ENCODE measurements at regions not wholly inside any gene's neighbourhood (a gene's known extent, or its start where the extent isn't known, plus 50 kb on each side); places are given as distances from the start of the nearest gene placed in this dataset.

- H3K9me3 ChIP-seq = no peaks in the 10 kb centered on the region
- no peak for TF ChIP-seq CTCF (IDR thresholded peaks at IDR 0.05)
- DNase-seq = no peak
- no peak overlapping the region for H3K27ac ChIP-seq
- intact Hi-C loops (cut with DNase I; ENCODE audit: low total_unique reads) = no loop called here
- H3K36me3 ChIP-seq = no peaks in the 10 kb centered on the region
- H3K4me3 ChIP-seq = no peak overlapping the region
- peaks cover 0 to 6% (median 0%) of the 10 kb centered on the region in 4 donors for H3K4me1 ChIP-seq
- no peaks in the 10 kb centered on the region for H3K27me3 ChIP-seq
Measured at GRCh38 chr2:175577368-175577970, 396.0 kb upstream of the ATP5MC3 start.

- H3K27me3 ChIP-seq = no peaks in the 10 kb centered on the region
- H3K4me3 ChIP-seq = no peak overlapping the region
- intact Hi-C loops (cut with DNase I; ENCODE audit: low total_unique reads) = no loop called here
- no peaks in the 10 kb centered on the region for H3K36me3 ChIP-seq
- H3K9me3 ChIP-seq = no peaks in the 10 kb centered on the region
- TF ChIP-seq CTCF (IDR thresholded peaks at IDR 0.05) = no peak
- H3K4me1 ChIP-seq = no peaks in the 10 kb centered on the region
- DNase-seq = no peak
- no peak overlapping the region for H3K27ac ChIP-seq
Measured at GRCh38 chr2:175576875-175577274, 395.4 kb upstream of the ATP5MC3 start.

GRCh38 chr2:175576270-175576669 lies 394.8 kb upstream of the ATP5MC3 start:
- Histone ChIP-seq H3K4me1 (no peaks in the 10 kb centered on the region), H3K27ac (no peak overlapping the region), H3K27me3 (no peaks in the 10 kb centered on the region), H3K9me3 (no peaks in the 10 kb centered on the region), H3K36me3 (no peaks in the 10 kb centered on the region), H3K4me3 (no peak overlapping the region)
- no peak for TF ChIP-seq CTCF (IDR thresholded peaks at IDR 0.05)
- DNase-seq = no peak
- intact Hi-C loops (cut with DNase I; ENCODE audit: low total_unique reads) = no loop called here

GRCh38 chr2:175575346-175576258 lies 394.1 kb upstream of the ATP5MC3 start:
- intact Hi-C loops (cut with DNase I; ENCODE audit: low total_unique reads) = no loop called here
- Histone ChIP-seq H3K36me3 (no peaks in the 10 kb centered on the region), H3K4me3 (no peak overlapping the region), H3K4me1 (no peaks in the 10 kb centered on the region), H3K9me3 (no peaks in the 10 kb centered on the region), H3K27me3 (no peaks in the 10 kb centered on the region), H3K27ac (no peak overlapping the region)
- no peak for TF ChIP-seq CTCF (IDR thresholded peaks at IDR 0.05)
- no peak for DNase-seq

- Histone ChIP-seq H3K27me3 (no peaks in the 10 kb centered on the region), H3K9me3 (no peaks in the 10 kb centered on the region), H3K27ac (no peak overlapping the region), H3K4me1 (no peaks in the 10 kb centered on the region), H3K4me3 (no peak overlapping the region), H3K36me3 (no peaks in the 10 kb centered on the region)
- no peak for DNase-seq
- intact Hi-C loops (cut with DNase I; ENCODE audit: low total_unique reads) = no loop called here
- TF ChIP-seq CTCF (IDR thresholded peaks at IDR 0.05) = no peak
Measured at GRCh38 chr2:175574069-175574468, 392.6 kb upstream of the ATP5MC3 start.

Measured in tibial artery (tissue), 4 donors.